Common myeloid progenitor, CD34-positive (primary cell): ENCODE measurements at regions not wholly inside any gene's neighbourhood (a gene's known extent, or its start where the extent isn't known, plus 50 kb on each side); places are given as distances from the start of the nearest gene placed in this dataset.
"Not testable (repeated sequence)": the region's sequence is repeated elsewhere in the genome, so short reads cannot be mapped to it uniquely, and the experiment has no call there.

Source experiments
- CTCF ChIA-PET: fragments of 350-600 bp; sonication (Branson Sonifier 250); formaldehyde crosslinking; loops from one replicate; lab custom pipeline; 2021; ENCODE audit warnings: antibody characterized with exemption; lab: Charles Lee
- POLR2A ChIA-PET: fragments of 350-600 bp; sonication (Branson Sonifier 250); formaldehyde crosslinking; loops from one replicate; lab custom pipeline; 2021; ENCODE audit warnings: antibody characterized with exemption; lab: Charles Lee
- DNase-seq, 3 donors: peaks; one replicate each; pipeline versions ENCODE4 v3.0.0 to v3.0.0-alpha.2; 2013
- H3K27ac ChIP-seq, 2 experiments: 1 replicate in 1 of 2; 2 replicates in 1 of 2; pipeline ENCODE4 v1.7.0; 2013; ENCODE audit warnings: inconsistent platforms in 2 of 2, low read length in 2 of 2, mild to moderate bottlenecking in 2 of 2, low read depth in 1 of 2, moderate library complexity in 1 of 2; ENCODE audit not compliant: severe bottlenecking in 2 of 2, insufficient read depth in 1 of 2, poor library complexity in 1 of 2
- H3K27me3 ChIP-seq, 5 experiments: replicated peaks in 2 of 5; 1 replicate in 3 of 5; 2 replicates in 2 of 5; pipeline versions ENCODE4 v1.6.1 to v1.7.0; 2013; ENCODE audit warnings: low read length in 4 of 5, mild to moderate bottlenecking in 2 of 5, moderate library complexity in 2 of 5, inconsistent platforms in 1 of 5; ENCODE audit not compliant: insufficient read depth in 5 of 5, control insufficient read depth in 4 of 5
- H3K36me3 ChIP-seq, 4 experiments: 1 replicate in 2 of 4; 2 replicates in 2 of 4; pipeline versions ENCODE4 v1.6.1 to v1.7.0; 2013; ENCODE audit warnings: low read length in 3 of 4, control low read depth in 1 of 4, mild to moderate bottlenecking in 1 of 4; ENCODE audit not compliant: control insufficient read depth in 4 of 4, insufficient read depth in 4 of 4
- H3K4me1 ChIP-seq, 4 experiments: 1 replicate in 3 of 4; 2 replicates in 1 of 4; pipeline versions ENCODE4 v1.6.1 to v1.7.1; 2013; ENCODE audit warnings: low read length in 3 of 4, mild to moderate bottlenecking in 3 of 4, control low read depth in 1 of 4, inconsistent platforms in 1 of 4, moderate library complexity in 1 of 4; ENCODE audit not compliant: control insufficient read depth in 4 of 4, insufficient read depth in 4 of 4; ENCODE audit errors: control extremely low read depth in 1 of 4
- H3K4me3 ChIP-seq, 7 experiments: 1 replicate in 4 of 7; 2 replicates in 3 of 7; pipeline versions ENCODE4 v1.5.1 to v1.7.0; 2013; ENCODE audit warnings: mild to moderate bottlenecking in 7 of 7, low read length in 6 of 7, moderate library complexity in 6 of 7, inconsistent platforms in 2 of 7, low read depth in 2 of 7, control low read depth in 1 of 7; ENCODE audit not compliant: insufficient read depth in 4 of 7, control insufficient read depth in 1 of 7; ENCODE audit errors: extremely low read depth in 1 of 7
- H3K9me3 ChIP-seq, 5 experiments: 1 replicate in 4 of 5; 2 replicates in 1 of 5; pipeline versions ENCODE4 v1.6.1 to v1.7.1; 2013; ENCODE audit warnings: low read length in 4 of 5, mild to moderate bottlenecking in 2 of 5, inconsistent platforms in 1 of 5, low read depth in 1 of 5, moderate library complexity in 1 of 5; ENCODE audit not compliant: control insufficient read depth in 4 of 5, insufficient read depth in 2 of 5; ENCODE audit errors: control extremely low read depth in 1 of 5
- WGBS: methylation state at CpG from one replicate; pipeline ENCODE4 v1.1.5; 2013; ENCODE audit not compliant: insufficient coverage; 5-methylcytosine and 5-hydroxymethylcytosine counted together

DNA sequence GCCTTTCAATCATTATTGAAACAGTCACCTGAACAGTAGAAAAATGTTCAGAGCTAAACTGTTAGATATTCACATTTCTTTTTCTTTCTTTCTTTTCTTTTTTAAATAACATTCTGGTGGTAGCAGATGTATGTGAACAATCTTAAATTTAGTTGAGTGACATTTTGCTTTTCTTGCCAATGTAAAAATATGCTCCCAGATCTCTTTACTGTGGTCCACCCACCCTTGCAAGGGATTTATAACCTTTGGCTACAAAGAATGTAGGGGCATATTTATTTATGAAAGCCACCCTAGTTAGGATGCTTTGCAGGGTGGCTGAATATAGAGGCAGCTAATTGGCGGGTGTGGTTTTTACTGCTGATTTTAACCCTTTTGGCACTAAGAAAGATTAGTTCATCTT is 473.9 kb downstream of the MFSD1 start:
- DNase-seq: no peak
- WGBS: no CpG with 5 or more reads among the region's 1 CpG
- H3K36me3 ChIP-seq: no peaks in the 10 kb centered on the region
- ChIA-PET POLR2A (no interaction called here), CTCF (interaction anchor here (0.7 kb wide), 2 partner anchors 10 to 16 kb away, joined by 3 to 4 read pairs; no protein-coding TSS in a partner anchor)
- H3K4me1 ChIP-seq: no peaks in the 10 kb centered on the region
- H3K27me3 ChIP-seq: peaks cover 0 to 2% (median 0%) of the 10 kb centered on the region in 5 experiments
- H3K9me3 ChIP-seq: no peaks in the 10 kb centered on the region
- no peak overlapping the region for H3K4me3 ChIP-seq
- H3K27ac ChIP-seq: no peak overlapping the region

DNA sequence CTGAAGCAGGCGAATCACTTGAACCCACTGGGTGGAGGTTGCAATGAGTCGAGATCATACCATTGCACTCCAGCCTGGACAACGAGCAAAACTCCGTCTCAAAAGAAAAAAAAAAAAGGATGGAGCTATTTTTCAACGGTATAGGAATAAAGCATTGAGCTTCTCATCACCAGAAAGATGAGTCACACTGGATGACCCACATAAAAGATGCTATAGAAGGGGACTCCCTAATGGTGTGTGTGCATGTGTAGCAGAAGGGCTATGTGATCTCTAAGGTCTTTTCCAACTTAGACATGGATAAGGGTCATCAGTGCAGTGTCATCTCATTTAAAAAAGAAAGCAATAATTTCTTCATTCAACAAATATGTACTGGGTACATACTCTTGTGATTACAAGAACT is 476.0 kb downstream of the MFSD1 start:
- DNase-seq: no peak

DNA sequence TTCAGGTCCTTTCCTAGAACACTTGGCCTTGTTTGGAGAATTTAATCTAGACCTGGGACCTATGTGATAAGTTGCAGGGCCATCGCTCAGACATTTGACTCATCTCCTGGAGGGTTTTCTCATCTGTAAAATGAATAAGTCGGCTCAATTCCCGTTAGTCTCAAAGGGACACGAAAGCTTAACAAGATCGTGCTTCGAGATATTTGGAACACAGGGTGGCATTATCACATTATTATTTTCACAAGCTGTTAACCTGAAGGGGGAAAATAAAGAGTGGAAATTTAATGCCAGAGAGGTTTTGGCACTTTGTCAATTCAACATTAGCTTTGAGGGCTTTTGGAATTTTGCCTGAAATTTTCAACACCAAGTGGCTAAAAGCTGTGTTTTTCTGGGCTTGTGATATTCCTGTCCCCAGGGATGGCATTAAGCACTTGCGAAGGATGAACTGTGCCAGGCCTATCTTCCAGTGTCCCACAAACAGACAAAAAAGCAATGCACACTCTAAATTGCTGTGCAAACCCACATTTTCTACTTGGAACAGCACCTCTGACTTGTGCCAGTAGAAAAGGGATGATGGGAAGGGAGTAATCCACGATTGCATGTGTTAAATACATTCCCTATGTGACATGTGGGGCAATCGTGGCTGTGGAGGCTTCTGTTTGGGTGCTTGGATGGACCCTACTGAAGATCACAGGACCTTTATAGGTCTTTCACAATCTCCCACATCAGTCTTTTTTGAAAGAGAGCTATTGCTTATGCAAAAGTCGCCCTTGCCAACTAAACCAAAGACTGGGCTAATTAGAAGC is 478.7 kb downstream of the MFSD1 start:
- peaks cover 0 to 2% (median 0%) of the 10 kb centered on the region in 5 experiments for H3K27me3 ChIP-seq
- CTCF ChIA-PET: interaction anchor here (1.4 kb wide), 1 partner anchor 21 kb away, joined by 4 read pairs; no protein-coding TSS in a partner anchor
- no peaks in the 10 kb centered on the region for H3K9me3 ChIP-seq
- H3K4me1 ChIP-seq: no peaks in the 10 kb centered on the region
- POLR2A ChIA-PET: no interaction called here
- DNase-seq: no peak
- no peak overlapping the region for H3K27ac ChIP-seq
- no peaks in the 10 kb centered on the region for H3K36me3 ChIP-seq
- no peak overlapping the region for H3K4me3 ChIP-seq
- 96% methylated on average over 7 of the region's 10 CpGs for WGBS

More for the DNA sequence above, 476.0 kb downstream of the MFSD1 start:
- no peaks in the 10 kb centered on the region for H3K36me3 ChIP-seq
- no peaks in the 10 kb centered on the region for H3K9me3 ChIP-seq
- ChIA-PET POLR2A (no interaction called here), CTCF (interaction anchor here (1.0 to 1.2 kb wide), 4 partner anchors 12 to 528 kb away, joined by 3 to 4 read pairs (median 4); no protein-coding TSS in a partner anchor)
- H3K27me3 ChIP-seq: peaks cover 0 to 2% (median 0%) of the 10 kb centered on the region in 5 experiments
- H3K4me3 ChIP-seq: no peak overlapping the region
- no peak overlapping the region for H3K27ac ChIP-seq
- no peaks in the 10 kb centered on the region for H3K4me1 ChIP-seq
- 92% methylated on average over 4 of the region's 5 CpGs for WGBS

DNA sequence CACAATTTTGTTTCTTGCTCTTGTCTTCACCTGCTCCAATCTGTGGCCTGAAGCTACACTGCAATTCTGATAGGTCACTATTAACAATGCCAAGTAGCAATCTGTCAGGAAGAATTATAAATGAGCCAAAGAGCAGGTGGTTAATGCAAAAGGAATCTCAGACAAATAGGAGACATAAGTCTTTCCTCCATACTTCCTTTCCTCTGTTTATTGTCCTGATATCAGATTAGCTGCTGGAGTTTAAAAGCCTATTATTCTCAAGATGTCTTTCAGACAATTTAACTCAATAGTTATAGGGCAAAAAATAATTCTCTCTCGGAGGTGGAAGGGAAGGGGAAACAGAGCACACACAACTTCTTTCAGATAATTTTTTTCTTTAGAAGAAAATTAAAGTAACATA is 491.6 kb downstream of the MFSD1 start:
- Histone ChIP-seq H3K36me3 (no peaks in the 10 kb centered on the region), H3K4me1 (no peaks in the 10 kb centered on the region), H3K9me3 (no peaks in the 10 kb centered on the region), H3K27ac (no peak overlapping the region), H3K27me3 (no peaks in the 10 kb centered on the region), H3K4me3 (no peak overlapping the region)
- no CpG with 5 or more reads among the region's 1 CpG for WGBS
- DNase-seq: no peak
- ChIA-PET CTCF (no interaction called here), POLR2A (no interaction called here)

DNA sequence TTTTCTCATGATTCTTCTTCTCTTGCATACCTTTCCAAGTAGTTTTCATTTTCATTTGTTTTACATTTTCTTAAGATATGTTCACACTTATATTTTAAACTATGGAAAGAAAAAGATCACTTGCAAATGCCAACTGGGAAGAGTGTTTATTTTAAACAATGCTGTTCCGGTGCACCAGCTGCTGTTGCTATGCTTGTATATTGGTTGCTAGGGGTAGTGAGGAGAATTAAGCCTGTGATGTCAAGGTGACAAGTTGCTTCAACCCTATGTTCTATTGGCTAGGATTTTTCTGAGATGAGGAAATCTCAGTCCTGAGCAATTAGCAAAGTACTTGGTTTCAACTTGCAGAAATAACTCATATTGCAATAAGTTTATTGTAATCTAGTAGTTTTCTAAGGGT is 500.1 kb downstream of the MFSD1 start:
- ChIA-PET POLR2A (no interaction called here), CTCF (no interaction called here)
- H3K27me3 ChIP-seq: no peaks in the 10 kb centered on the region
- no peak overlapping the region for H3K4me3 ChIP-seq
- H3K27ac ChIP-seq: no peak overlapping the region
- peaks cover 0 to 1% (median 0%) of the 10 kb centered on the region in 5 experiments for H3K9me3 ChIP-seq
- H3K36me3 ChIP-seq: no peaks in the 10 kb centered on the region
- DNase-seq: no peak
- WGBS: 92% methylated on average over 1 of the region's 1 CpG
- H3K4me1 ChIP-seq: no peaks in the 10 kb centered on the region

DNA sequence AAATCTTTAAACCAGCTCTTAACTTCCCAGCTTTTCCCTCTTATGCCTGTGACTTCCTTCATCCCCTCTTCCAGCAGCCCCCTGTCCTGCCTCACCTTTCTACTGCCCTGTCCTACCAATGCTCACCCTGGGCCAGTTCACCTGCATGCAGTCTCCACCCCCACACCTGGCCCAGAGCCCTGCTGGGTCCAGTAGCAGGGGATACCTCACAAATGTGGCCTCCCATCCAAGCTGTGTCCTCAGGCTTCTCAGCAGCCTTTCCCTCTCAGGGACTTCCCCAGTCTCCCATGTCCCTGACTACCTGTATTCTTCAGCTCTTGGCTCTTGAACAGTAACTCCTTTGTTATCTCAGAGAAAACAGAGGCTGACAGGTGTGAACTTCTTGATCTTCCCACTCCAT is 503.2 kb downstream of the MFSD1 start:
- no peak overlapping the region for H3K4me3 ChIP-seq
- ChIA-PET POLR2A (no interaction called here), CTCF (no interaction called here)

DNA sequence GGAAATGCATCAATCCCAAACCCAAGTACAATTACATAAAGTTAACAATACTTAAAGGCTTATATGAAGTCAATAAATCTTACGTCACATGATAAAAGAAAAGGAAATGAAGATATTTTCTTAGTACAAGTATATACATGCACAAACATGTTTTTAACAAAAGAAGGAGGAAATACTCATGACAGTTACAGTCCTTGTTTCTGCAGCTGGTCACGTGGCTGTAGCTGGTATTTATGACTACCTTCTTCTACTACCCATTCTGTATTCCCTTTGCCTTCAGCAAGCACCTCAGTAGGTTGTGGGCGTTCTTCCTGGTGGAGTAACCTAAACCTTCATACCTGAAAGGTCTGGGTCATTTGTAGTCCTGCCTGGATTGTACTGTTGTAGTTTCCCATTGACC is 514.9 kb downstream of the MFSD1 start:
- H3K27ac ChIP-seq, H3K4me3 ChIP-seq, H3K36me3 ChIP-seq, DNase-seq, POLR2A ChIA-PET, H3K4me1 ChIP-seq, H3K9me3 ChIP-seq, H3K27me3 ChIP-seq, CTCF ChIA-PET: not testable (repeated sequence)
- WGBS: no CpG with 5 or more reads among the region's 3 CpGs

More for the DNA sequence above, 503.2 kb downstream of the MFSD1 start:
- H3K27me3 ChIP-seq: no peaks in the 10 kb centered on the region
- H3K4me1 ChIP-seq: no peaks in the 10 kb centered on the region
- H3K9me3 ChIP-seq: peaks cover 0 to 1% (median 0%) of the 10 kb centered on the region in 5 experiments
- no peak for DNase-seq
- H3K36me3 ChIP-seq: no peaks in the 10 kb centered on the region
- no peak overlapping the region for H3K27ac ChIP-seq
